NCI-H460 (cell line): ENCODE measurements at regions not wholly inside any gene's neighbourhood (a gene's known extent, or its start where the extent isn't known, plus 50 kb on each side); places are given as distances from the start of the nearest gene placed in this dataset.

ENCODE experiments used
- DNase-seq: peaks from one replicate; pipeline ENCODE4 v3.0.0-alpha.2; 2016; ENCODE audit warnings: low read depth; ENCODE audit errors: extremely low read depth

DNA sequence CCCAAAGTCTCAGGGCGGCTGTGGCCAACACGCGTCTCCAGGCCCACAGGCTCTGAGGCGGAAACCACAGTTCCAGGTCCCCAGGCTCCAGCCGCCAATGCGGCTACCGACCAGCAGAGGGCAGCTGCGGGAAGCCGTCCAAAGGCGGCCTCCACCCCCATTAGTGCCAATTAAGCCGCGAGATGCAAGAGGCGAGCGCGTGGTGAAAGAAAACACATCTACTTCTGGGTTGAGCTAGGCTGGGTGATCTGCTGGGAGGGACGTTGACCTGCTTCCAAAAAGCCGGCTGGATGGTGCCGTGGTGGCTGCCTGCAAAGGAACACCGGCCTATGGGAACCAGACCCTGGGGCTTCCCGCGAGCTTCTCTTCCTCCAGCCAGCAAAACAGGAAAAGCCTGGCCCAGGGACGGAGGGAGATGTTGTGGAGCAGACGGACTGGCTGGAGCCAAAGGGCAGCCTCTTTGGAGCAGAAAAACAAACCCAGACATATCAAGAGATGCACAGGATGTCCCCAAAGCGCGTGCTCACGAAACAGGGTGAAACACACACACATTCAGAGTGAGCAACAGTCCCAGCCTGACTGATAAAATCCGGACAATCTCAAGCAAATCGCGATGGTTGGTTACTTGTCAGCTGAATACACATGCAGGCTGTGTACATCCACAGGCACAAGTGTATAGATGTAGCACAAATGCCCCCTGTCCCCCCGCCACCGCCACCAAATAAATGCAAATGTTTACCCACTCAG is 187.1 kb upstream of the BRINP1 start:
- peak; percentile 73 for DNase-seq

DNA sequence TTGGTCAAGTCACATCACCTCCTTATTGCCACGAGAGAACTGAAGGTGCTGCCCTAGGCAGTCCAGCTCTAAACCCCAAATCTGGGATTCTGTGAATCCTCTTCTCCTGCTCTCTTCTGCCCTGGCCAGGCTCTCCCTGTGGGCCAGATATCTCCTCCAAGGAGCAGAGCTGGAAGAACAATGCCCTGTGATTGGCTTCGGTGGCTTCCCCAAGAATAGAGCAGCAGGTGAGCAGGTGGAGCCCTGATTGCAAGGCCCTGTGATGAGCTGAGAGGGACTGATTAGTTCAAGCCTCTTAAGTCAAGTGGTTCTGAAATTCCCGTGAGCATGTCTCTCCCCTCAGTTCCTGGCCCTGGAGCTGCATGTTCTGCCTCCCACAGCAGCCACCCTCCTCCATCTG is 175.3 kb upstream of the BRINP1 start:
- no peak for DNase-seq

DNA sequence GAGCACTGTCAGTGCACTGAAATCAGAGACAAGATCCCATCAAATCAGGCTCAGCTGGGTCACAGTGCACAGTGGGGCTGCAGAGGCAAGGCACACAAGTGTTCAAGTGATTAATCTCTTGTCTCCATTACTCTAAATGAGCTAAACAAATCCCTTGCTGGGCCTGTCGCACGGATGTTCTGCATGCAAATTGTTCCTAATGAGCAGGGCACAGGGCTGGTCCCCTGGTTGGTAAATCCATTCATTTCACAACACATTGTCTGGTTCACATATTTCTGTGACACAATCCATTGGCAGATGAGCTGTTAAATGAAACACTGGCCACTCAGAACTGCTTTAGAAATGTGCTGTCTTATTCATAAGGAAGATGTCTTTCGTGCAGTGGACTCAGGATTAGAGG is 167.9 kb upstream of the BRINP1 start:
- DNase-seq: no peak

GRCh38 chr9:119533504-119533903 is 164.3 kb upstream of the BRINP1 start:
- DNase-seq: no peak

- DNase-seq: no peak
These were observed 157.5 kb upstream of the BRINP1 start for GRCh38 chr9:119526698-119527097.

DNA sequence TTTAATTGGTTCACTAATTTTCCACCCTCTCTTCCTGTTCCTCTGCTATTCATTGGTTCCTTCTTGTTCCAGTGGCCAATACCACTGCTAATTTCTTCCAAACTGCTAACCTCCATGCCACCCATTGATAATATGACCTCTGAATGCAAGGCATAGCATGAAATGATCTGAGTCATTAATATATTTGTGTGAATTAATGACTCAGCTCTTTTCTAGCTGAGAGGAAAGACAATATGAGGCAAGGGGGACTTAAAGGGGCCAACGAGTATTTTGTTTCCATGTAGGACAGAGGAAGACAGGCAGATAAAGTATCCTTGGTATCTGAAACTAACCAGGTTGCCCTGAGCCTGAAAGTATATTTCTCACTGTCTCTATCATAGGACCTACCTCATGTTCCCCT is 154.3 kb upstream of the BRINP1 start:
- DNase-seq: no peak

DNA sequence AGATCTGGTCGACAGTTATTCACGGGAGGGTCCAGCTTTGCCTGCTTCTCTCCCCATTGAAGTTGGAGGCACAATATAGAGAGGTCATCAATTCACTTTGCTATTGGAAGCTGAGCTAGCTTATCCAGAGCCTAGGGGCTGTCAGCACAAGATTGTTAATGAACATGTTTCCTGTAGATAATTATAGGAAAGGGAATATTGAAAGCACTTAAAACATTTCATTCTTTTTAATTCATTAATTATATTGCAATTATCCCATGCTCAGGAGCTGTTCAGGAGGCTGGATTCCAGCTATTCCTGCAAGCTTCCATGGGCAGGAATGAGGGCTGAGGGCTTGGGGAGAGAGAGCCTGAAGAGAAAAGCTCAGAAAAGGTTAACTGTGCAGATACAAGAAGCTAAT is 153.1 kb upstream of the BRINP1 start:
- no peak for DNase-seq

- no peak for DNase-seq
These were observed 140.2 kb upstream of the BRINP1 start for GRCh38 chr9:119509291-119509905.

GRCh38 chr9:119501374-119501773 is 132.1 kb upstream of the BRINP1 start:
- DNase-seq: no peak

- no peak for DNase-seq
These were observed 131.0 kb upstream of the BRINP1 start for GRCh38 chr9:119500072-119500771.

GRCh38 chr9:119487118-119487827 is 118.0 kb upstream of the BRINP1 start:
- no peak for DNase-seq

DNA sequence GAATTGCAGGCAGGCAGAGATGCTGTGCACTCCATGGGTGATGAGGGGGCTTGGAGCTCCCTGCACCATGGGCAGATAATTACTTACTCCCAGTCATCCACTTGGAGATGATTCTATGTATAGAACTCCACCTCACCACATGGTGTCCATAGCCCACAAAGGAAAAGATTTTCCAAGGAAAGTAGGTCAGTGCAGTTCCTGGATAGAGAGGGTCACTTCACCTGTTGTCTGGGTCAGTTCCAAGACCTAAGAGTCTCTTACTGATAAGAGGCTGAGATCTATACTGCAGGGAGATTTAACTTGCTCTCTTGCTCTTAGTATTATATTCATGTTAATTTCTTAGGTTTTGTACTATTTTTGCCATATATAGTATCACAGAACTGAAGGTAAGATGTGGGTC is 113.9 kb upstream of the BRINP1 start:
- no peak for DNase-seq

GRCh38 chr9:119477197-119477596 is 108.0 kb upstream of the BRINP1 start:
- no peak for DNase-seq

DNA sequence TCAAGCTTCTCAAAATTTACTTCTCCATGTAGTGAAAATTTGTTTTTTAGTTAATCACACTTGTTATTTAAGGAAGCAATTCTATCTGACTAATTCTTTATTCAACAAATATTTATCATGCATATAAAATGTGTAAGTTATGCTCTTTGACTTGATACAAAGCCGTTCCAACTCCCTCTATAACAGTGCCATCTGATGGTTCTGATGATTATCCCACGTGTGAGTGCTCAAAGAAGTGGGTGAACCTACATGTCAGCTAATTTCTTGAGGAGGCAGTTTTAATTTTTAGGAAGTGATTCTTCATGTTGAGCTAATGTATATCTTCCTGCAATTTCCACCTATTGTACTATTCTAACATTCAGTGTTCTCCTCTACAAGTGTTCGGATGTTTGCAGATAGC is 88.8 kb upstream of the BRINP1 start:
- DNase-seq: no peak

GRCh38 chr9:119453980-119454379 is 84.7 kb upstream of the BRINP1 start:
- no peak for DNase-seq

- DNase-seq: no peak
These were observed 84.3 kb upstream of the BRINP1 start for GRCh38 chr9:119453490-119453911.

GRCh38 chr9:119451426-119451825 is 82.2 kb upstream of the BRINP1 start:
- DNase-seq: no peak

GRCh38 chr9:119443179-119443578 is 73.9 kb upstream of the BRINP1 start:
- DNase-seq: no peak

DNA sequence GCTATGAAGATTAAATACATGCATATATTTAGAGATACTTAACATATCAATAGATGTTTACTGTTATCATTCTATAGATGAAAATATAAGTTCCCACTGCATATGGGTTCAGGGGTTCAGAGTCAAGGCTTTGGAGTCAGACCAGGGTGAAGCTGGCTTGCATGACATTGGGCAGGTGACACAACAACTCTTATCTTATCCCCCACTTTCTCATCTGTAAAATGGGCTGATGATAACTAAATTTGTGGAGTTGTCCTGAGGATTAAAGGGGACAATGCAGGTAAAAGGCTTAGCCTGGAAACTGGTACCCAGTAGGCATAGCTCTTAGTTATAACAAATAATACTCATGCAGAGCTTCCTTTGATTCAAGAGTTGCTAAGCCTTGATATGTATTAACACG is 72.6 kb upstream of the BRINP1 start:
- DNase-seq: no peak

DNA sequence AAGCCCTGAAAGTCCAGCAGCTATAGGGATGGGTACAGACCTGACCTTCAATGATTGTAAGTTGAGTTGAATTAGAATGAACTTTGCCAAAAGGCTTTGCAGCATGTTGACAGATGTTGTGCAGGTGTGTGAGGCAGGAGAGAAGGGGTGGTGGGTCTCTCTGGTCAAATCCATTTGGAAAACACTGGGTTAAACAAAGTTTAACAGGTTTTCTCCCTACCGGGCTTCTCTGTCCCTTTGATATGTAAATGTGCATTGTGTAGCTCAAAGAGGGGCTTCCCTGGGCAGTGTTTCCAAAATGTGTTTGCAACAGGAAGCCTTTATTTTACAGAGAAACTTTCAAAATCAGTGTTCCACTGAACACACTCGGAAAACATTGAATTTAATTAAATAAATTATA is 72.1 kb upstream of the BRINP1 start:
- DNase-seq: no peak

GRCh38 chr9:119436261-119436660 is 67.0 kb upstream of the BRINP1 start:
- no peak for DNase-seq
